ENCODE measurements at regions not wholly inside any gene's neighbourhood (a gene's known extent, or its start where the extent isn't known, plus 50 kb on each side); places are given as distances from the start of the nearest gene placed in this dataset.

GRCh38 chr22:47398921-47399790 is 636.7 kb downstream of the TBC1D22A start:
- no peak for DNase-seq (ENCODE audit: low read depth)

GRCh38 chr22:47398491-47398890 is 636.0 kb downstream of the TBC1D22A start:
- DNase-seq (ENCODE audit: low read depth): no peak

- DNase-seq (ENCODE audit: low read depth): no peak
Measured at GRCh38 chr22:47397673-47398072, 635.2 kb downstream of the TBC1D22A start.

GRCh38 chr22:47396515-47396914 is 634.1 kb downstream of the TBC1D22A start:
- no peak for DNase-seq (ENCODE audit: low read depth)

- no peak for DNase-seq (ENCODE audit: low read depth)
Measured at GRCh38 chr22:47396105-47396504, 633.7 kb downstream of the TBC1D22A start.

- peak; percentile 46 for DNase-seq (ENCODE audit: low read depth)
Measured at GRCh38 chr22:47395481-47395880, 633.0 kb downstream of the TBC1D22A start.

GRCh38 chr22:47394504-47395440 is 632.3 kb downstream of the TBC1D22A start:
- DNase-seq (ENCODE audit: low read depth): no peak

- no peak for DNase-seq (ENCODE audit: low read depth)
Measured at GRCh38 chr22:47393191-47393590, 630.7 kb downstream of the TBC1D22A start.

GRCh38 chr22:47392729-47393128 is 630.3 kb downstream of the TBC1D22A start:
- no peak for DNase-seq (ENCODE audit: low read depth)

GRCh38 chr22:47392054-47392347 is 629.6 kb downstream of the TBC1D22A start:
- no peak for DNase-seq (ENCODE audit: low read depth)

- DNase-seq (ENCODE audit: low read depth): peak; percentile 43
Measured at GRCh38 chr22:47391169-47392053, 629.0 kb downstream of the TBC1D22A start.

GRCh38 chr22:47390026-47390970 is 627.8 kb downstream of the TBC1D22A start:
- no peak for DNase-seq (ENCODE audit: low read depth)

GRCh38 chr22:47389201-47389600 is 626.8 kb downstream of the TBC1D22A start:
- no peak for DNase-seq (ENCODE audit: low read depth)

GRCh38 chr22:47388778-47389177 is 626.3 kb downstream of the TBC1D22A start:
- no peak for DNase-seq (ENCODE audit: low read depth)

GRCh38 chr22:47388331-47388730 is 625.9 kb downstream of the TBC1D22A start:
- no peak for DNase-seq (ENCODE audit: low read depth)

- DNase-seq (ENCODE audit: low read depth): no peak
Measured at GRCh38 chr22:47386812-47387510, 624.5 kb downstream of the TBC1D22A start.

- no peak for DNase-seq (ENCODE audit: low read depth)
Measured at GRCh38 chr22:47384977-47385376, 622.5 kb downstream of the TBC1D22A start.

GRCh38 chr22:47382164-47382890 is 619.9 kb downstream of the TBC1D22A start:
- DNase-seq (ENCODE audit: low read depth): no peak

- DNase-seq (ENCODE audit: low read depth): no peak
Measured at GRCh38 chr22:47381240-47381639, 618.8 kb downstream of the TBC1D22A start.
